ENCODE measurements at regions not wholly inside any gene's neighbourhood (a gene's known extent, or its start where the extent isn't known, plus 50 kb on each side); places are given as distances from the start of the nearest gene placed in this dataset.

DNA sequence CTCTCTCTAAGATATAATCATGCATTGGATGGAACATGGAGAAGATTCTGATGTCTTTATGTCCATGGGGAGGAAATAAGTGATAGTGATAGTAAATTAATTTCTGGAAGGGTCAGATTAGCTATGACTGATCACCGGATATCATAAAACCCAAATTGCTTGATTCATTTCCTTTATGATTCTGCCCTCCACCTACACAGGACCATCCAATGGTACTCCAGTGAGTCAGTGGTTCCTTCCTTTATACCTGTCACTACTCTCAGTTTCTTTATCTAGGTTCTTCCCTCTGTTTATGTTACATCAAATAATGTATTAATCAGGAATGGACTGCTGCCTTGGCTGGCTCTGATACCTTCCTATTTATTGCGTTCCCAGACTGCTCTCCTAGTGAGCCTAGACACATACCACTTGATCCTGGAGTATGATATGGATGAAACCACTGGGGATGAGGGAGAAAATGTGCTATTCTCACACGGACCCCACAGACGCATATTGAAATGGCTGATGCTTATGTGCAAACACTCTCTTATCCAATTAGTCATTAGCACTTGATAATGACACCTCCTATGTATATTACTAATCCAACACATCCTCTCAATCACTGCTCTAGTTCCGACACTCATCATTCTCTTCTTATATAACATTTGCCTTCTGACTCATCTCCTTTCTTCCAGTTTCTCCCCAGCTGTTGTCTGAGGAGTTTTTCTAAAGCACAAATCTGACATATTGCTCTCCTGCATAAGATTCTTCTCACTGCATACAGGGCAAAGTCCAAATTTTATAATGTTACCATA lies 315.6 kb downstream of the INSIG2 start:
- H3K27me3 ChIP-seq (replicated peaks; ENCODE audit: control insufficient read depth, insufficient read depth, low read length) = no peaks in the 10 kb centered on the region
- H3K36me3 ChIP-seq (ENCODE audit: control insufficient read depth, insufficient read depth, low read length) = no peaks in the 10 kb centered on the region
- H3K4me3 ChIP-seq (replicated peaks; ENCODE audit: low read depth, low read length) = no peak overlapping the region
- TF ChIP-seq CTCF (IDR thresholded peaks at IDR 0.05; ENCODE audit: insufficient read depth, low read length, poor library complexity, severe bottlenecking) = no peak
- DNase-seq (ENCODE audit: extremely low read depth, insufficient read length) = no peak

- TF ChIP-seq CTCF (IDR thresholded peaks at IDR 0.05; ENCODE audit: insufficient read depth, low read length, poor library complexity, severe bottlenecking) = no peak
- H3K36me3 ChIP-seq (ENCODE audit: control insufficient read depth, insufficient read depth, low read length) = no peaks in the 10 kb centered on the region
- H3K4me3 ChIP-seq (replicated peaks; ENCODE audit: low read depth, low read length) = no peak overlapping the region
- no peak for DNase-seq (ENCODE audit: extremely low read depth, insufficient read length)
- H3K27me3 ChIP-seq (replicated peaks; ENCODE audit: control insufficient read depth, insufficient read depth, low read length) = no peaks in the 10 kb centered on the region
Measured at GRCh38 chr2:118388771-118389170, 300.5 kb downstream of the INSIG2 start.

DNA sequence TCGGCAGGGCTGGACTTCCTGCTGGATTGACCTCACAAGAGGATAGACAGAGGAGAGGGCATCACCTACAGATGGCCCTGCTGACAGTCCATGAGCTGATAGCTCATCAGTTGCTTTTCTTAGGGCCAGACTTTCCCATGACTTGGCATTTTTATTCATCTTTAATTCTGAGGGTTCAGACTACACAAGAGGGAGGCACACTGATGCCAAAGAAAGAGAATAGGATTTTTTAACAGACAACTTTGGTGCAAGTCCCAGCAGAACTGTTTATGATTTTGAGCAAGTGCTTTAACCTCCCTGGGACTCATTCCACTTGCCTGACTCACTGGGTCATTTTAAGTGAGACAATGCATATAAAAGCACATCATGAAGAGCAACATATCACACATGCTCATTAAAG lies 299.2 kb downstream of the INSIG2 start:
- H3K4me3 ChIP-seq (replicated peaks; ENCODE audit: low read depth, low read length) = no peak overlapping the region
- H3K36me3 ChIP-seq (ENCODE audit: control insufficient read depth, insufficient read depth, low read length) = no peaks in the 10 kb centered on the region
- no peak for DNase-seq (ENCODE audit: extremely low read depth, insufficient read length)
- TF ChIP-seq CTCF (IDR thresholded peaks at IDR 0.05; ENCODE audit: insufficient read depth, low read length, poor library complexity, severe bottlenecking) = no peak
- no peaks in the 10 kb centered on the region for H3K27me3 ChIP-seq (replicated peaks; ENCODE audit: control insufficient read depth, insufficient read depth, low read length)

- TF ChIP-seq CTCF (IDR thresholded peaks at IDR 0.05; ENCODE audit: insufficient read depth, low read length, poor library complexity, severe bottlenecking) = no peak
- Histone ChIP-seq H3K4me3 (replicated peaks; ENCODE audit: low read depth, low read length) (no peak overlapping the region), H3K27me3 (replicated peaks; ENCODE audit: control insufficient read depth, insufficient read depth, low read length) (no peaks in the 10 kb centered on the region), H3K36me3 (ENCODE audit: control insufficient read depth, insufficient read depth, low read length) (no peaks in the 10 kb centered on the region)
- no peak for DNase-seq (ENCODE audit: extremely low read depth, insufficient read length)
Measured at GRCh38 chr2:118386641-118387302, 298.5 kb downstream of the INSIG2 start.

GRCh38 chr2:118380915-118381653 lies 292.8 kb downstream of the INSIG2 start:
- Histone ChIP-seq H3K4me3 (replicated peaks; ENCODE audit: low read depth, low read length) (no peak overlapping the region), H3K27me3 (replicated peaks; ENCODE audit: control insufficient read depth, insufficient read depth, low read length) (peaks cover 1% of the 10 kb centered on the region; the same call in 1 of the 2 replicates), H3K36me3 (ENCODE audit: control insufficient read depth, insufficient read depth, low read length) (no peaks in the 10 kb centered on the region)
- no peak for DNase-seq (ENCODE audit: extremely low read depth, insufficient read length)
- no peak for TF ChIP-seq CTCF (IDR thresholded peaks at IDR 0.05; ENCODE audit: insufficient read depth, low read length, poor library complexity, severe bottlenecking)
